OCI-LY1 (cell line): ENCODE measurements at regions not wholly inside any gene's neighbourhood (a gene's known extent, or its start where the extent isn't known, plus 50 kb on each side); places are given as distances from the start of the nearest gene placed in this dataset.

Experiments
- CTCF ChIP-seq: fragments of 200-600 bp; sonication (generic), shearing (Covaris generic); IDR thresholded peaks from 2 replicates; pipeline ENCODE4 v1.5.1; 2017; ENCODE audit warnings: mild to moderate bottlenecking, antibody characterized with exemption, low read length, moderate library complexity, mixed read lengths
- EZH2 ChIP-seq: fragments of 200-600 bp; sonication (generic), shearing (Covaris generic); IDR thresholded peaks from 2 replicates; pipeline ENCODE4 v1.8.0; 2017; ENCODE audit warnings: borderline replicate concordance, mixed run types, mild to moderate bottlenecking, antibody characterized with exemption, low read length, moderate library complexity, mixed read lengths

GRCh38 chr21:28234326-28234725, 758.4 kb downstream of the LTN1 start:
- TF ChIP-seq CTCF, result no peak
- TF ChIP-seq EZH2, result no peak
